ENCODE measurements at regions not wholly inside any gene's neighbourhood (a gene's known extent, or its start where the extent isn't known, plus 50 kb on each side); places are given as distances from the start of the nearest gene placed in this dataset.

GRCh38 chr4:80128941-80129340, 55.9 kb upstream of the ANTXR2 start:
- Histone ChIP-seq H3K27ac (ENCODE audit: extremely low read depth, low read depth, low read length) (no peak overlapping the region), H3K4me1 (ENCODE audit: control insufficient read depth, insufficient read depth, low read length) (no peaks in the 10 kb centered on the region), H3K4me3 (ENCODE audit: low read depth, low read length) (no peak overlapping the region), H3K9me3 (ENCODE audit: control insufficient read depth, insufficient read depth, low read depth, low read length) (no peaks in the 10 kb centered on the region), H3K36me3 (ENCODE audit: control insufficient read depth in 2 of 2, insufficient read depth in 1 of 2, low read length in 2 of 2) (no peaks in the 10 kb centered on the region)
- TF ChIP-seq ZBTB49 (tag by site-specific recombination; IDR thresholded peaks at IDR 0.05; ENCODE audit: low read depth) (no peak), BCL11A (tag by site-specific recombination; IDR thresholded peaks at IDR 0.05; ENCODE audit: low read depth) (no peak), ZNF155 (tag by site-specific recombination; IDR thresholded peaks at IDR 0.05) (no peak), ZFHX2 (tag by site-specific recombination; conservative IDR thresholded peaks at IDR 0.05) (no peak), ZNF148 (tag by site-specific recombination; IDR thresholded peaks at IDR 0.05; ENCODE audit: borderline replicate concordance) (no peak), ZNF24 (tag by site-specific recombination; IDR thresholded peaks at IDR 0.05) (no peak), ZNF621 (tag by site-specific recombination; IDR thresholded peaks at IDR 0.05) (no peak), ZNF292 (tag by site-specific recombination; IDR thresholded peaks at IDR 0.05; ENCODE audit: borderline replicate concordance, low read depth) (no peak), ZNF792 (tag by site-specific recombination; IDR thresholded peaks at IDR 0.05) (no peak), ZNF529 (tag by site-specific recombination; IDR thresholded peaks at IDR 0.05; ENCODE audit: insufficient replicate concordance) (no peak), KLF16 (tag by site-specific recombination; IDR thresholded peaks at IDR 0.05) (no peak)
- ChIA-PET CTCF (interaction anchor here (0.6 kb wide), 1 partner anchor 83 kb away, joined by 4 read pairs; no protein-coding TSS in a partner anchor), POLR2A (no interaction called here)

- POLR2A ChIA-PET, result no interaction called here
- no peaks in the 10 kb centered on the region for H3K4me1 ChIP-seq (ENCODE audit: control insufficient read depth, insufficient read depth, low read length)
- TF ChIP-seq KLF10 (tag by site-specific recombination; IDR thresholded peaks at IDR 0.05) (no peak), OSR2 (tag by site-specific recombination; IDR thresholded peaks at IDR 0.05) (no peak), ZFHX2 (tag by site-specific recombination; conservative IDR thresholded peaks at IDR 0.05) (no peak), ZNF174 (tag by site-specific recombination; IDR thresholded peaks at IDR 0.05) (no peak), ZBTB44 (tag by site-specific recombination; IDR thresholded peaks at IDR 0.05) (no peak), PRDM4 (tag by site-specific recombination; IDR thresholded peaks at IDR 0.05) (no peak), ZNF280C (tag by site-specific recombination; IDR thresholded peaks at IDR 0.05) (no peak), ZNF660 (tag by site-specific recombination; IDR thresholded peaks at IDR 0.05) (no peak), ZNF211 (tag by site-specific recombination; IDR thresholded peaks at IDR 0.05; ENCODE audit: low read depth) (no peak), ZNF37A (tag by site-specific recombination; IDR thresholded peaks at IDR 0.05) (no peak), KLF1 (tag by site-specific recombination; IDR thresholded peaks at IDR 0.05) (no peak), ZNF777 (tag by site-specific recombination; IDR thresholded peaks at IDR 0.05; ENCODE audit: borderline replicate concordance) (no peak), ZNF501 (tag by site-specific recombination; IDR thresholded peaks at IDR 0.05) (no peak), ZBTB21 (tag by site-specific recombination; IDR thresholded peaks at IDR 0.05) (no peak)
These were observed 54.9 kb upstream of the ANTXR2 start for GRCh38 chr4:80127870-80128419.

More at GRCh38 chr4:80127870-80128419, 54.9 kb upstream of the ANTXR2 start:
- H3K27ac ChIP-seq (ENCODE audit: extremely low read depth, low read depth, low read length), result no peak overlapping the region
- H3K36me3 ChIP-seq (ENCODE audit: control insufficient read depth in 2 of 2, insufficient read depth in 1 of 2, low read length in 2 of 2), result no peaks in the 10 kb centered on the region
- no peaks in the 10 kb centered on the region for H3K9me3 ChIP-seq (ENCODE audit: control insufficient read depth, insufficient read depth, low read depth, low read length)
- H3K4me3 ChIP-seq (ENCODE audit: low read depth, low read length), result no peak overlapping the region
- CTCF ChIA-PET, result no interaction called here

All from HEK293 (cell line).